ENCODE measurements at regions not wholly inside any gene's neighbourhood (a gene's known extent, or its start where the extent isn't known, plus 50 kb on each side); places are given as distances from the start of the nearest gene placed in this dataset.

DNA sequence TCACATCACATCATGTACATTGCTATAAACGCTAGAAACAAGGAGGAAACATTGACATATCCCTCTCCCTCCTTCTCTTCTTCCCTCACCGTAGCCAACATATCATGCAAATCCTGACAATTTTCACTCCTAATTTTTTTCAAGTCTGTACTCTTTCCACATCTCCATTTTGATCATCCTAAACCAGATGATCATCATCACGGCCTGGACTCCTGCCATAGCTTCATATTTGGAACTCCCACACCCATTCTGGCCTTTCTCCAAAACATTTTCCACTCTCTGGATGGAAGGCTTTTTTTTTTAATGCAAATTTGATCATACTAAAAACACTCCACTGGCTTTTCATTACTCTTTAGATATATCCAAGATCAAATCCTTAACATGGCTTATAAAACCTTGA lies 248.0 kb upstream of the CNTN3 start:
- DNase-seq (ENCODE audit: low spot score), result no peak
- no peaks in the 10 kb centered on the region for H3K36me3 ChIP-seq (ENCODE audit: insufficient read depth, low read length, poor library complexity, severe bottlenecking)
- CTCF ChIA-PET, result no interaction called here
- BruUV-seq (replicated peaks), result no TSS peak
- TF ChIP-seq EZH2 (IDR thresholded peaks at IDR 0.05; ENCODE audit: borderline replicate concordance, low read depth, low read length, poor library complexity, severe bottlenecking), result no peak
- TF ChIP-seq, protein P1, sequence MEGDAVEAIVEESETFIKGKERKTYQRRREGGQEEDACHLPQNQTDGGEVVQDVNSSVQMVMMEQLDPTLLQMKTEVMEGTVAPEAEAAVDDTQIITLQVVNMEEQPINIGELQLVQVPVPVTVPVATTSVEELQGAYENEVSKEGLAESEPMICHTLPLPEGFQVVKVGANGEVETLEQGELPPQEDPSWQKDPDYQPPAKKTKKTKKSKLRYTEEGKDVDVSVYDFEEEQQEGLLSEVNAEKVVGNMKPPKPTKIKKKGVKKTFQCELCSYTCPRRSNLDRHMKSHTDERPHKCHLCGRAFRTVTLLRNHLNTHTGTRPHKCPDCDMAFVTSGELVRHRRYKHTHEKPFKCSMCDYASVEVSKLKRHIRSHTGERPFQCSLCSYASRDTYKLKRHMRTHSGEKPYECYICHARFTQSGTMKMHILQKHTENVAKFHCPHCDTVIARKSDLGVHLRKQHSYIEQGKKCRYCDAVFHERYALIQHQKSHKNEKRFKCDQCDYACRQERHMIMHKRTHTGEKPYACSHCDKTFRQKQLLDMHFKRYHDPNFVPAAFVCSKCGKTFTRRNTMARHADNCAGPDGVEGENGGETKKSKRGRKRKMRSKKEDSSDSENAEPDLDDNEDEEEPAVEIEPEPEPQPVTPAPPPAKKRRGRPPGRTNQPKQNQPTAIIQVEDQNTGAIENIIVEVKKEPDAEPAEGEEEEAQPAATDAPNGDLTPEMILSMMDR (conservative IDR thresholded peaks at IDR 0.05; ENCODE audit: low read depth, low read length), result no peak
- no peaks in the 10 kb centered on the region for H3K9me3 ChIP-seq (ENCODE audit: low read depth, low read length, poor library complexity, severe bottlenecking)
- H3K27me3 ChIP-seq (replicated peaks; ENCODE audit: insufficient read depth, low read depth, low read length, poor library complexity), result no peaks in the 10 kb centered on the region
- no peaks in the 10 kb centered on the region for H3K4me1 ChIP-seq (ENCODE audit: insufficient read depth, low read length, poor library complexity, severe bottlenecking)
- intact Hi-C loops (cut with micrococcal nuclease; ENCODE audit: unreplicated experiment), result no loop called here
- no peak overlapping the region for H3K27ac ChIP-seq (ENCODE audit: low read depth, low read length, poor library complexity, severe bottlenecking)
- POLR2A ChIA-PET (ENCODE audit: low non-redundant PET), result no interaction called here
- H3K4me3 ChIP-seq (ENCODE audit: low read depth, low read length, poor library complexity, severe bottlenecking), result no peak overlapping the region

DNA sequence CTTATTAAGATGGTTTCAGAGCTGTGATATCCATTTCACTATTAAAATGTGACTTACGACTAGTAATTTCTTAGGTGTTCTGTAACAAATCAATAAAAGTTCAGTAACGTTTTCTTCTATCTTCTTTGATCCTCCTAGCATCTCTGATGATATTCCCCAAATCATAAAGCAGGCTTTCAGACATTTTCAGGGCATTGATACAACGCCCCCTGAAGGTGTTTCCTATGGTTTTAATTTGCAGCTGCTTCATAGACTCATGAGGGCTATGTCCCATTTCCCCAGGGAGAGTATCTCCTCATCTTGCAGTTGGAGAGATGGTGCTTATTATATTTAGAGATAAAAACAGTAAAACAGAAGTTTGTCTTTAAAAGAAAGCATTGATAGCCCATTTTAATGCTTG lies 246.8 kb upstream of the CNTN3 start:
- Histone ChIP-seq H3K27ac (ENCODE audit: low read depth, low read length, poor library complexity, severe bottlenecking) (no peak overlapping the region), H3K36me3 (ENCODE audit: insufficient read depth, low read length, poor library complexity, severe bottlenecking) (no peaks in the 10 kb centered on the region), H3K9me3 (ENCODE audit: low read depth, low read length, poor library complexity, severe bottlenecking) (no peaks in the 10 kb centered on the region), H3K4me3 (ENCODE audit: low read depth, low read length, poor library complexity, severe bottlenecking) (no peak overlapping the region), H3K27me3 (replicated peaks; ENCODE audit: insufficient read depth, low read depth, low read length, poor library complexity) (no peaks in the 10 kb centered on the region), H3K4me1 (ENCODE audit: insufficient read depth, low read length, poor library complexity, severe bottlenecking) (no peaks in the 10 kb centered on the region)
- TF ChIP-seq EZH2 (IDR thresholded peaks at IDR 0.05; ENCODE audit: borderline replicate concordance, low read depth, low read length, poor library complexity, severe bottlenecking), result no peak
- TF ChIP-seq, protein P1 (conservative IDR thresholded peaks at IDR 0.05; ENCODE audit: low read depth, low read length), result no peak
- no TSS peak for BruUV-seq (replicated peaks)
- no peak for DNase-seq (ENCODE audit: low spot score)
- intact Hi-C loops (cut with micrococcal nuclease; ENCODE audit: unreplicated experiment), result no loop called here
- POLR2A ChIA-PET (ENCODE audit: low non-redundant PET), result no interaction called here
- CTCF ChIA-PET, result no interaction called here

DNA sequence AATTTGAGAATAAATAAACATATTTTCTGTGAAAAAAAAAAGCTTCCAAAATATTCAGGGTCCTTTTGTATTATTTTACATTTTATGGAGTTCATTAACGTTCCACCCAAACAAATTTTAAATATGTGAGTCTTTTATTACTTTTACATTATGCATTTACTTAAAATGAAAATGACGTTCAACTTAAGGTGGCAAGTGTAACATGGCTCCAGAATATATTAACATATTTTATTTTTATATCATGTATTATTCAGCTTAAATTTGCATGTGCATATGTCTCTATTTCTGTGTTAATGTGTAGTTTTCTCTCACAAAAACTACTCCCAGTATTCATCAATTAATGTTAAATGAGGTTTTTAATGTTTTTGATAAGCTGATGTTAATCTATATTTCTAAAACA lies 243.6 kb upstream of the CNTN3 start:
- Histone ChIP-seq H3K36me3 (ENCODE audit: insufficient read depth, low read length, poor library complexity, severe bottlenecking) (no peaks in the 10 kb centered on the region), H3K27ac (ENCODE audit: low read depth, low read length, poor library complexity, severe bottlenecking) (no peak overlapping the region), H3K9me3 (ENCODE audit: low read depth, low read length, poor library complexity, severe bottlenecking) (no peaks in the 10 kb centered on the region), H3K4me1 (ENCODE audit: insufficient read depth, low read length, poor library complexity, severe bottlenecking) (no peaks in the 10 kb centered on the region), H3K27me3 (replicated peaks; ENCODE audit: insufficient read depth, low read depth, low read length, poor library complexity) (no peaks in the 10 kb centered on the region), H3K4me3 (ENCODE audit: low read depth, low read length, poor library complexity, severe bottlenecking) (no peak overlapping the region)
- POLR2A ChIA-PET (ENCODE audit: low non-redundant PET), result no interaction called here
- CTCF ChIA-PET, result no interaction called here
- BruUV-seq (replicated peaks), result no TSS peak
- no peak for DNase-seq (ENCODE audit: low spot score)
- TF ChIP-seq EZH2 (IDR thresholded peaks at IDR 0.05; ENCODE audit: borderline replicate concordance, low read depth, low read length, poor library complexity, severe bottlenecking), result no peak
- TF ChIP-seq, protein P1 (conservative IDR thresholded peaks at IDR 0.05; ENCODE audit: low read depth, low read length), result no peak
- intact Hi-C loops (cut with micrococcal nuclease; ENCODE audit: unreplicated experiment), result no loop called here

Data from A673 (cell line).